HL-60 (cell line): ENCODE measurements at regions not wholly inside any gene's neighbourhood (a gene's known extent, or its start where the extent isn't known, plus 50 kb on each side); places are given as distances from the start of the nearest gene placed in this dataset.

Experiments used
- DNase-seq, 2 experiments: peaks; one replicate each; pipeline ENCODE4 v3.0.0-alpha.2; 2010 to 2020; ENCODE audit warnings: low read depth in 1 of 2, low spot score in 1 of 2
- H3K27ac ChIP-seq: fragments of 250-450 bp; sonication (Bioruptor Pico); replicated peaks from 2 replicates; pipeline ENCODE4 v1.5.1; 2020; ENCODE audit warnings: mild to moderate bottlenecking, moderate library complexity
- H3K27me3 ChIP-seq: fragments of 250-450 bp; sonication (Bioruptor Pico); 2 replicates; pipeline ENCODE4 v1.5.1; 2021; ENCODE audit warnings: mild to moderate bottlenecking, moderate library complexity; ENCODE audit not compliant: insufficient read depth, poor library complexity, severe bottlenecking
- H3K4me3 ChIP-seq: replicated peaks from 2 replicates; pipeline ENCODE4 v1.5.1; 2011; ENCODE audit warnings: mild to moderate bottlenecking, control low read depth, low read length; ENCODE audit not compliant: insufficient read depth
- GABPA ChIP-seq: IDR thresholded peaks from 2 replicates; pipeline ENCODE4 v1.6.1; 2012; ENCODE audit warnings: low read depth
- POLR2AphosphoS5 ChIP-seq: IDR thresholded peaks from 2 replicates; pipeline ENCODE4 v1.6.1; 2012; ENCODE audit warnings: low read depth
- SPI1 ChIP-seq: IDR thresholded peaks from 2 replicates; pipeline ENCODE4 v1.6.1; 2012; ENCODE audit warnings: low read depth, mild to moderate bottlenecking, borderline replicate concordance
- TF ChIP-seq, protein P1 (sequence below): IDR thresholded peaks from one replicate; pipeline ENCODE4 v1.5.1; 2011; ENCODE audit warnings: low read length, control low read depth, inconsistent platforms; ENCODE audit not compliant: insufficient read depth
- TF ChIP-seq, protein P2 (sequence below): IDR thresholded peaks from 2 replicates; pipeline ENCODE4 v1.6.1; 2012; ENCODE audit warnings: low read depth; ENCODE audit not compliant: insufficient replicate concordance

DNA sequence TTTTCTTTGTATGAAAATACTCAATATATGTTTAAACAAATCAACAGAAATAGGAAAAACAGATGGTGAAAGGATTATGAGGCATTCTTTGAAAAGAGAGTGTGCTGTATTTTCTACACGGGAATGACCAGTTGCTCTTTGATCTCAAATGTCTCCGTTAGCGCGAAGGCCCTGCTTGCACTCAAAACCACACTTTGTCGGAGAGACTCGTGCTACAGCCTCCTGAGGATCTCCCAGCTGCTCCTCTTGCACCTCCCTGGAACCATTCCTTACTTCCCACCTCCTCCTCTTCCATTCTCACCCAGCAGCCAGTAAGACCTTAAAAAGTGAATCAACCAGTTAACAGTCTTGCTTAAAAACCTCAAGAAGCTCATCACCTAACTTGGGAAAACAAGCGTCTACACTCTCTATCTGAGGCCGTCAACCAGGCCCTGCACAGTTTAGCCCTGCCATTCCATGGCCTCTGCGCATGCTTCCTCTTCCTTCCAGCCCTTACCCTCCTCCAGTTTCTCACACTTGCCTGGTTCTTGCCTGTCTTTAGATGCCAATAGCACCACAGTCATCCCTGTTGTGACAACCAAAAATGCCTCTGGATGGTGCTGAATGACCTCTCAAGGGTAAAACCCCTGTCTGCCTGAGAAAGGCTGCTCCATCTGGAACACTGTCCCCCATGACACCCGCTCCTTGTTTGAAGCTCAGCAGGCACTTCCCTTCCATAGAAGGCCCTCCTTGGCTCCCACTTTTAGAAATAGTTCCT, 594.7 kb upstream of the WWC1 start:
- no peak overlapping the region for H3K27ac ChIP-seq
- H3K4me3 ChIP-seq = no peak overlapping the region
- H3K27me3 ChIP-seq = no peaks in the 10 kb centered on the region
- DNase-seq = no peak
- TF ChIP-seq SPI1 (no peak), POLR2AphosphoS5 (no peak)

DNA sequence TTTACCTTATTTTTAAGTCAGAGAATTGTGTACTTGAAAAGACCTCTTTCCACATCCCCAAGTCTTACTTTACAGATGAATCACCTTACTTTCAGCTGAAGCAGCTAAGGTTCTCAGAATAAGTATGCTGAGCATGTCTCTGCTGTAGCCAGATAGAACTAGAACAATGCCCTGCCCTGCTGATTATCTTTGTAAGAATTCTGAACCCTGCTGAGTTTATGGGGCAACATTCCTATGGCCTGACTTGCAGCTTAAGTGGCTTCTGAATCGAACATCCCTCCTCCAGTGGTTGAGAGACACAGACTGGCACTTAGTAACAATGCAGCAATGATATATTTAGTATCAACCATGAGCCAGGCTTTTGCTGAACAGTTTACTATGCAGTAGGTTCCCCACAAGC, 592.0 kb upstream of the WWC1 start:
- no peak for DNase-seq
- TF ChIP-seq, protein P1, sequence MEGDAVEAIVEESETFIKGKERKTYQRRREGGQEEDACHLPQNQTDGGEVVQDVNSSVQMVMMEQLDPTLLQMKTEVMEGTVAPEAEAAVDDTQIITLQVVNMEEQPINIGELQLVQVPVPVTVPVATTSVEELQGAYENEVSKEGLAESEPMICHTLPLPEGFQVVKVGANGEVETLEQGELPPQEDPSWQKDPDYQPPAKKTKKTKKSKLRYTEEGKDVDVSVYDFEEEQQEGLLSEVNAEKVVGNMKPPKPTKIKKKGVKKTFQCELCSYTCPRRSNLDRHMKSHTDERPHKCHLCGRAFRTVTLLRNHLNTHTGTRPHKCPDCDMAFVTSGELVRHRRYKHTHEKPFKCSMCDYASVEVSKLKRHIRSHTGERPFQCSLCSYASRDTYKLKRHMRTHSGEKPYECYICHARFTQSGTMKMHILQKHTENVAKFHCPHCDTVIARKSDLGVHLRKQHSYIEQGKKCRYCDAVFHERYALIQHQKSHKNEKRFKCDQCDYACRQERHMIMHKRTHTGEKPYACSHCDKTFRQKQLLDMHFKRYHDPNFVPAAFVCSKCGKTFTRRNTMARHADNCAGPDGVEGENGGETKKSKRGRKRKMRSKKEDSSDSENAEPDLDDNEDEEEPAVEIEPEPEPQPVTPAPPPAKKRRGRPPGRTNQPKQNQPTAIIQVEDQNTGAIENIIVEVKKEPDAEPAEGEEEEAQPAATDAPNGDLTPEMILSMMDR = no peak
- TF ChIP-seq, protein P2, sequence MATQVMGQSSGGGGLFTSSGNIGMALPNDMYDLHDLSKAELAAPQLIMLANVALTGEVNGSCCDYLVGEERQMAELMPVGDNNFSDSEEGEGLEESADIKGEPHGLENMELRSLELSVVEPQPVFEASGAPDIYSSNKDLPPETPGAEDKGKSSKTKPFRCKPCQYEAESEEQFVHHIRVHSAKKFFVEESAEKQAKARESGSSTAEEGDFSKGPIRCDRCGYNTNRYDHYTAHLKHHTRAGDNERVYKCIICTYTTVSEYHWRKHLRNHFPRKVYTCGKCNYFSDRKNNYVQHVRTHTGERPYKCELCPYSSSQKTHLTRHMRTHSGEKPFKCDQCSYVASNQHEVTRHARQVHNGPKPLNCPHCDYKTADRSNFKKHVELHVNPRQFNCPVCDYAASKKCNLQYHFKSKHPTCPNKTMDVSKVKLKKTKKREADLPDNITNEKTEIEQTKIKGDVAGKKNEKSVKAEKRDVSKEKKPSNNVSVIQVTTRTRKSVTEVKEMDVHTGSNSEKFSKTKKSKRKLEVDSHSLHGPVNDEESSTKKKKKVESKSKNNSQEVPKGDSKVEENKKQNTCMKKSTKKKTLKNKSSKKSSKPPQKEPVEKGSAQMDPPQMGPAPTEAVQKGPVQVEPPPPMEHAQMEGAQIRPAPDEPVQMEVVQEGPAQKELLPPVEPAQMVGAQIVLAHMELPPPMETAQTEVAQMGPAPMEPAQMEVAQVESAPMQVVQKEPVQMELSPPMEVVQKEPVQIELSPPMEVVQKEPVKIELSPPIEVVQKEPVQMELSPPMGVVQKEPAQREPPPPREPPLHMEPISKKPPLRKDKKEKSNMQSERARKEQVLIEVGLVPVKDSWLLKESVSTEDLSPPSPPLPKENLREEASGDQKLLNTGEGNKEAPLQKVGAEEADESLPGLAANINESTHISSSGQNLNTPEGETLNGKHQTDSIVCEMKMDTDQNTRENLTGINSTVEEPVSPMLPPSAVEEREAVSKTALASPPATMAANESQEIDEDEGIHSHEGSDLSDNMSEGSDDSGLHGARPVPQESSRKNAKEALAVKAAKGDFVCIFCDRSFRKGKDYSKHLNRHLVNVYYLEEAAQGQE = no peak
- TF ChIP-seq POLR2AphosphoS5 = no peak
- no peak for TF ChIP-seq SPI1
- no peak for TF ChIP-seq GABPA
- no peaks in the 10 kb centered on the region for H3K27me3 ChIP-seq
- H3K27ac ChIP-seq = no peak overlapping the region
- no peak overlapping the region for H3K4me3 ChIP-seq

DNA sequence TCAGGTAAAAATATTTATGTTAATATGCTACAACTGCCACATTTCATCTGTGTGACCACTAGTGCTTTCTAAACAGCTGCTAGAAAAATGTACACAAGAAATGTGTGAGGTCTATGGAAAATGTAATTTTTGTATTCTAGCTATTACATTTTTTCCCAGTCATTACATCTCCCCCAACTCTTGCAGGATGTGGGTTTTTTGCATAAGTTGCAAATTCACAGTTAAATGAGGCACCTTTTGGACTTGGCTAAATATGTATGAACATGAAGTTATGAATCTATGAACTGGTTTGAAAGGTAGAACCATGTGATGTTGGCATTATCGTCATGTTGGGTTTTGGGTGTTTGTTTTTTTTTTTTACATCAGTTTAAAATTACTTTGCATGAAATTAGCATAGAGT, 590.4 kb upstream of the WWC1 start:
- no peak overlapping the region for H3K4me3 ChIP-seq
- H3K27ac ChIP-seq = no peak overlapping the region
- TF ChIP-seq POLR2AphosphoS5 (no peak), SPI1 (no peak), GABPA (no peak)
- TF ChIP-seq, protein P2 = no peak
- TF ChIP-seq, protein P1 = no peak
- no peak for DNase-seq
- H3K27me3 ChIP-seq = no peaks in the 10 kb centered on the region

DNA sequence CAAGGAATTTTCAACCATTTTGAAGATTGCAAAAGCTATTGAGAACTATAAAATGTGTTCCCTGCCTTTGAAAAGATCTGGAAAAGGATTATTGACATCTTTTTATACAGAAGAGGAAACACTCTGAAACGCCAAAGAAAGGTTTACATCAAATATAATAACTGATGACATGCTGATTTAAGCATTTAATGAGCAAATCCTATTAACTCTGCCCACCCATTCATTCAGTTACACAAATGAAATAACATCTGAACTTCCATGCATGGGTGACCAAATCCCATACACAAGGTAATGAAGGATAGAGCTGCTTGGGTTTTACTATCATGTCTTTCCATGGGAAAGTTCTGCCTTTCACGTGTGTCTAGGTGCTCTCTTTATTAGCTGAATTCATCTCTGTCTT, 589.4 kb upstream of the WWC1 start:
- no peaks in the 10 kb centered on the region for H3K27me3 ChIP-seq
- no peak for DNase-seq
- TF ChIP-seq POLR2AphosphoS5 = no peak
- no peak for TF ChIP-seq GABPA
- TF ChIP-seq, protein P2 = no peak
- TF ChIP-seq, protein P1 = no peak
- no peak for TF ChIP-seq SPI1
- H3K27ac ChIP-seq = no peak overlapping the region
- no peak overlapping the region for H3K4me3 ChIP-seq
